Smooth muscle cell of the brain vasculature (primary cell): ENCODE measurements at regions not wholly inside any gene's neighbourhood (a gene's known extent, or its start where the extent isn't known, plus 50 kb on each side); places are given as distances from the start of the nearest gene placed in this dataset.

Experiments
- DNase-seq: peaks from one replicate; pipeline ENCODE4 v3.0.0-alpha.2; 2012; ENCODE audit warnings: low read depth, low spot score

DNA sequence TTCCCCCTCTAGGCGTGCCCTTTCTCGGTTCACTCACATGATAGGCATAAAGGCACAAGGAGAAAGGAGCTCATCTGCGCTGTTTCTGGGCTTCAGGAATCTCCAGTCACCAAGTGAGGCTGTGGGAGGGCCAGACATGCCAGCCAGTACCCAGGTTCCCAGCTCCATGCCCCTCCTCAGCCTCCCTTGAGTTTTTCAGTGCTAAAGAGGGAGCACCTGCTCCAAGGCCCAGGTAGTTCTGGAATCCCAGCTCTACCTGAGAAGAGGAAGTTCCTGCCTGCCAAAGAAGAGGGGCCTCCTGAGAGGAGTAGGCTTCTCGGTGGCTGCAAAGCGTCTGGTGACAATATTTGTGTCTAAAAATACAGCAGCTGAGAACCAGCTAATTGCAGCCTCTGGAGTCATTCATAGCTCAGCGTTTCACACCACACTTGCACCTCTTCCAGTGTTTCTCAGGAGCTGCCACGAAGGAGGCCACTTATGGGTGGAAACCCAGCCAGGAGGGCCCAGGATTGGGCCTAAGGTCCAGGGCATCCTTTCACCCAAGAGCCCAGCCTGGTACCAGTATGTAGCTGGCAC, 197.4 kb downstream of the TRIM29 start:
- DNase-seq, result no peak

DNA sequence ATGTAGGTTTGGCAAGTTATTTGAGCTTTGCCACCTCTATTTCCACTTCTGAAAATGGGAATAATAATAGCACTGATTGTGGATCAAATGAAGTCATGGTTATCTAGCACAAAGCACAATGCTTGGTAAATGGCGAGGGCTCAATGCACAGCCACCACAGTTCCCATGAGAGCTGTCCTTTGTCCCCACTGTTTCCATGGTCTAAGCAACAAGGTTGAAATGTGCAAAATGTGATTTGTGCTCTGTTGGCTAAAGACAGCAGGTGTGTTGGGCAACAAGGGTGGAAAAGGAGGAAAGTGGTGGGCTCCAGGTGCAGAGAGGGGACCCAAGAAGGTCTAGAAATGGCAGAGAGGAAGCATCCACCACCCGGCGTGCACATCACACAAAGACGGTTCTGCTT, 200.5 kb downstream of the TRIM29 start:
- DNase-seq, result no peak

DNA sequence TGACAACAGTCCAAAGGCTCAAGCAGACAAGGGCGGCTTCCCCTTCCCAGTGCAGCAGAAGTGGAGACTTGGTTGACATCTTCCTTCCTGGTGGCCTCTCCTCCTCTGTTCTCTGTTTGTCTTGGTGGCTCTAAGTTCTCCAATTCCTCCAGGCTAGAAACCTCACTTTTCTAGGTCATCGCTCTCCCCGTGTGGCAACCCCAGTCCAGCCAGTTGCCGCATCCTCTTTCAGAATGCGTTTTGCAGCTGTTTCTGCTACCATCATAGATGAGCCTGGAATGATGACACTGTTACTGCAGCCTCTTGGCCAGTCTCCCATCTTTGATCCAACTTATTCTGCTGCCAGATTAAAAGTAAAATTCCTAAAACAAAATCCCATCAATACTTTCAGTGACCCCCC, 201.5 kb downstream of the TRIM29 start:
- DNase-seq, result no peak

DNA sequence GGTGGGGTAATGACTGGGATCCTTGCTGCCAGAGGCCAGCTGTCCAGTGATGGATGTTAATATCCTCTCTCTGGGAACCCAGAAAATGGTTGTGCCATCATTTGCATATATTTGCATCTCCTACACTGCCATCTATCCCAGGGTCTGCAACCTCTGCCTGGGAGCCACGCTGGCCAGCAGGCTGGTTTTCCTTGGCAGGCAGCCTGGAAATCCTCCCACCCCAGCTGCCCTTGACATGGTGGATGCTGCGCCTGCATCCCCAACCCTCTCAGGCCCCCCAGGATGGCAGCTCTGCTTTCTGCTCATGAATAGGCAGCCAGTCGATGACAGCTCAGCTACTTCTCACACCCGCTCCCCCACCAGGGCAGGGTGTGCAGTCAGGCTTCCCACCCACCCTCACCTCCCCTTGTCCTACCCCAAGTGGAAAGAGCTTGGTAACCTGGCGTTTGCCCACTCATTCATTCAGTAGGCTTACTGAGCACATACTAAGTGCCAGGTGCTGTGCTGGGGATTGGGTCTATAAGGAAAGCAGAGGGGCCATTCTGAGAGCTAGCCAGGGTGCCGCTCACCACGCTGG, 202.5 kb downstream of the TRIM29 start:
- DNase-seq, result no peak

DNA sequence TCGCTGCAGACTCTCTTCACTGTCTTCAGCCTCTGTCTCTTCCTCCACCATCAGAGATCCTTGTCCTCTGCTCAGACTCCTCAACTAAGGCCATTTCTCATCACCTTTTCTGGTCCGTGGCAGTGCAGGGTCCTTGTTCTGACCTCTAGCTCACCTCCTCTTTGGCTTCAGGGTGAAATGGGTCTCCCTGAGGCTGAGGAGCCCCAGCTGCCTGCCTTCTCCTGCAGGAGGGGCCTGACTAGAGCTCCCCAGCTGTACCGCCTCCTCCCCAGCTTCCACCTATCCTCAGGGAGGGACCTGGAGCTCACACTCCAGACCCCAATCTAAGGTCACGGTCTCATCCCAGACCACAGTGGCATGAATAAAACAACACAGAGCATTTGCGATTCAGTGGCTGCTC, 203.0 kb downstream of the TRIM29 start:
- DNase-seq, result no peak

DNA sequence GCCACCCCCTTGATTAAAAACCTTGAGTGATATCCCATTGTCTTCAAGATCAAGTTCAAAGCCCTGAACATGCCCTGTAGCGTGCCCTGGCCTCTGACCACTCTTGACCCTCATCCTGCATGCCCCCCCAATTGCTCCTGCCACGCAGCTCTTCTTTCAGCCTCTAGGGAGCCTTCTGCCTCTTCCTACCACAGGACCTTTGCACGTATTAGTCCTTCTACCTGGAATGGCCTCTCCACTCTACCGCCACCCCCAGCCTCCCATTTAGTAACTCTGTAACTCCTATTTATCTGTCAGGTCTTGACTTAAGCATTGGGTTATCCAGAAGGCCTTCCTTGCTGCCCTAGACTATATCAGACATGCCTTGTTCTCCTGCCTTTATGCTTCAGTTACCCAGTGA, 203.6 kb downstream of the TRIM29 start:
- no peak for DNase-seq

DNA sequence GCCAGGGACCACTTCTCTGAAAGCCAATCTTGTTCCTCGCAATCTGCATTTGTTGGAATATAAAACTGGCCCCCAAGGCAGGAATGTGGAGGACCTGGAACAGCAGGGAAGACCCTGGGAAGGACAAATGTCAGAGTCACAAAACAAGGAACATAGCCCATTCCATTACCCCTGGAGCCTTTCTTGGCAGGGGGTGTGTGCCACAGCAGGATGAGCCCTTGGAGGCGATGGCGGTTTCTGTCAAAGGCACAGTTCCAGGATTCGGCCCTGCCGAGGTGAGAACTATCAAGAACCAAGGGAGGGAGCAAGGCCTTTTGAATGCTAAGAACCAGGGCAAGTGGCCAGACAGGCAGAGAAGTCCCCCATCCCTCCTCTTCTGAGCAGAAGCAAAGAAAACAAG, 204.3 kb downstream of the TRIM29 start:
- DNase-seq, result no peak

DNA sequence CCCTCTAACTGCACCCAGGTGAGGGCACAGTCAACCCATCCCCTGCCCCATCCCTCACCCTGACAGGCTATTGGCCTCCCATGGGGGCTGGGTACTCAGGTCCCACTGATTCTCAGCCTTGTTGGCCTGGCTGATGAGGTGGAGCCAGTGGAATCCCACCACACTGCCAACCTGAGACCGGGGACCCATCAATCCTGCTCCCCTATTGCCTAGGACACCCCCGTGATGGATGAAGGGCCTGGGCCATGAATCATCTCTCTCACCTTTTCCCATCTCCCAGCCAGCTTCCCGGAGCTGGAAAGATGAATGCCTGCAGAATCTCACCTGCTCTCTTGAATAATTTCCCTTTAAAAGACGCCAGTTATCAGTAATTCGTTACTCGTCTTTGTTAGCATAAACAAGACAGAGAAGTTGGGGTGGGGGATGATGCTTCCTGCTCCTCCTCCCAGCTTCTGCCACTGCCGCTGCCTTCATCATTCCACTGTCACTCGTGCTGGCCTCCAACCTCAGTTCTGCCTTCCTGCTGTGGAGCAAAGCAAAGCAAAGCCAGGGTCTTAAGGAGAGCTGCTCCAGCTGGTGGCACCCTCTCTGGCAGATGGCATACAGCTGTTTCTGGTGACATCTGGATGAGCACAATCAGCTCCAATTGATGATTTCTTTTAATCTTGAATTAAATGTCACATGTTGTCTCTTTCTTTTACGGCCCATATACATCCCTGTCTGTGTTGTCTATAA, 204.0 kb upstream of the NECTIN1 start:
- no peak for DNase-seq

DNA sequence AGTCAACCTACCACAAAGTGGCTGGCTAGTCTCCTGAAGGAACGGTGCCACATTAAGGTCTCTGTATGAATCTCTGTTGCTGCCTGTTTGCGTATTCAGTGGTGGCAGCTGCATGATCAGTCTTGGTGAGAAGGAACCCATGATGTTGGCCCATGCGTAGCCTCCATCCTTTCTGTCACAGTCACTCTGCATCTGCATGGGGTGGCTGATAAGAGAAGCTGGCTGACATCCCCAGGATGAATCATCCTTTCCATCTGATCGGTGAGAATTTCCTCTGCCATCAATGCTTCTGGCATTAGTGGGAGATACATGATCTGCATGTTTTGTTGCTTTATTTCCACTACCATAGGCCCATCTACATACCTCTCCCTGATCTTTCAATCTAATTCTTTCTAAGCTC, 199.0 kb upstream of the NECTIN1 start:
- DNase-seq, result no peak

DNA sequence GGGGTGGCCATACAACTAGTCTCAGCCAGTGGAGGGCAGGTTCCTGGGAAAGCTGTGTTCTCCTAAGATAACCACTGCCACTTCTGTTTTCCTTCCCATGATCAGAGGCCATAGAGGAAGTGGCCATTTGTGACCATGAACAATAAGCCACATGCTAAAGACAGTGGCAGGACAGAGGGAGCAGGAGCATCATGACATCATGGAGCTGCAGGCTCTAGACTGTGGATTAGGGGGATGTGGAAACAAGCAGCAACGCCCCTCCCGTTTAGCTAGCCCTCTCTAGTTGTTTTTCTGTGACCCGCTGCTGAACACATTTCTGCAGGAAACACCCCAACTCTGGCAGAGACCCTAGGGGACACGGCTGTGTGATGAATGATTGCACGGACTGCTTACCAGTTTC, 195.0 kb upstream of the NECTIN1 start:
- DNase-seq, result no peak

DNA sequence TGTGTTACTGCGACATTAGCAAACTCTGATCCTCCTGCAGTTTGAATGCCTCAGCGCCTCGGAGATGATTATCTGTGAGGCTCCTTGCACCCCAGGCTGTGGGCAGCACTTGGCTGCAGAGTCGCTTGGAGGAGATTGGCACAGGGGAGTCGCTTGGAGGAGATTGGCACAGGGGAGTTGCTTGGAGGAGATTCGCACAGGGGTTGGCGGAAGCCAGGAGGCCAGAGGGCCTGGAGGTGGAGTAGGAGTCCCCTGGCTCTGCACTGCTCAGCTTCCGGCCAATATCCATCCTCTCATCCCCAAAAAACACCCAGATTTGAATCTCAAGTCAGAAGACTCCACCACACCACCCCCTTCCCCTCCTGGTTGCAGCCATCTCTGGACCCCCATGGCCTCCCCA, 192.6 kb upstream of the NECTIN1 start:
- no peak for DNase-seq

DNA sequence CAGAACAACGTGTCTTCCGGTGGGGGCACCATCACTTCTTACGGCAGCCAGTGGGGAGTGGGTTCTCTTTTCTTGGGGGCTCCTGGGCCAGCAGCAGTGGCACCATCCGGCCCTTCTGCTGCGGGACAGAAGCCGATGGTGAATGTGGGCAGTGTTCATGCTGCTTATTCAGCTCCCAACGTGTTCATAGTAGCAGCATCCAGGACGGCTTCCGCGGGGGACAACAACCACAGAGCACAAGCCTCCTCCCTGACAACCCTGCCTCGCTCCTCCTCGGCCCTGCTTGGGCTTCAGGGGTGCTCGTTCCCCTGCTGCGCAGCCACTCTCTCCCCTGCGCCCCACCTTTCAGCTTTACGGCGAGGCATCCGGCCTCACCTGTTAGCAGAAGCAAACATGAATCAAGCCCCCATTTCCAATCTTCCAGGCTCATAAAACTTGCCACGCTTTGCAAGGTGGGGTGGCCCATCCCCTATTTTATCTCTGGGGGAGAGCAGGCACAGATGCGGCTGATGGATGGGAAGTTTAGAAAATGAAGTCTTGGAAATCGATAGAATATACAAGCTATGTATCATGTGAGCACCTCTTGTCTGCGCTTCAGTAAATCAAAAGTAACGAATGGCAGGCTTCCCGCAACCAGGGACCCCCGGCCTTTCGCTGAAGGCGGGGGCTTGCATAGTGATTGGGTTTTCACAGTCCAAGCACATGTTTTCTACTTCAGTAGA, 191.8 kb upstream of the NECTIN1 start:
- DNase-seq, result no peak

DNA sequence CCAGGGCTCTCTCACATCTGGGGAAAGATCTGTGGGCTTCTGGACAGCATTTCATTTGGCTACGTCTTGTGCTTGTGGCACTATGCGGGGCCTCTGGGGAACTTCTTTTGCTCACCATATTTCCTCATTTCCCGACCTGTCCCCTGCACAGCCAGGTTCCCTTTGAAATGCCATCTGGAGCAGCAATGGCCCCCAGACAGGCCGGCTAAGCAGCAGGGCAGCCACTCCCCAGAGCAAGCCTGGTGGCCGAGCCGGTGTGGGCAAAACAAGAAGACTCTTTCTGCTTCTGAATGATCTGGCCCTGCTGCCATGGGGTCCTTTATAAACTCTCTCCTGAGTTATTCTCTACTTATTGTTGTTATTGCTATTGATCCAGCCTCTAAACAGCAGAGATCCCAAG, 190.7 kb upstream of the NECTIN1 start:
- DNase-seq, result no peak

DNA sequence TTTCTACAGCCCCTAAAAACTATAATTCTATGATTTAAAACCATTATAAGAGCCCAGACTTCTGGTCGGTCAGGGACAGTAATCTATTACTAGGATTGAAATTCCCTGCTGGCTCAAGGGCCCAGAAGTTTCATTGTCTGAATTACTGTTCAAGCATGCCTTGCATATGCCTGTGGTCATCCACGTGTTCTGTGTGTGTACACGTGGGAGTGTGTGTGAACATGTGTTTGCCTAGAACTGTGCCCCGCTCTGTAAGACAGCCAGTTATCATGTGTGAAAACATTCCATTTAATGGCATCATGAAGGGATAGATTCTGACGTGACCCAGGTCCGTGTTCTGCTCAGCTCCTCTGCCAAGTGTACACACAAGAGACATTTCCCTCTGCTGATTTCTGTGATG, 189.3 kb upstream of the NECTIN1 start:
- no peak for DNase-seq

DNA sequence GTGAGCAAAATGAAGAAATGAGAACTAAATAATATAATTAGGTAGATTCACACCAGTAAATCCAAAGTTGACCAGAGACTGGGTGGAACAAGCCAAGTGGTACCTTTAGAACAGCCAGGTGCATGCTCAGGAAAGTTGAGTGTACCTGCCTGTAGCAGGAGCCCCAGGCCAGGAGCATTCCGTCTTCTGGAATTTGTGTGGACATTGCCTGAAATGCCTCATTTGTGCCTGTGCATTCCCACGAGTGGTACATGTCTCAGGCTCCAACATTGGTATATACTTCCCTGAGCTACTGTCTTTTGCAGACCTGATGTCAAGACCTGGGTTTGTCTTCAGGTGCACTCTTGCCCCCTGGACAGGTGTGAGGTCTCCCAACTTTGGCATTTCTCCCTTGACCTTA, 187.6 kb upstream of the NECTIN1 start:
- no peak for DNase-seq

DNA sequence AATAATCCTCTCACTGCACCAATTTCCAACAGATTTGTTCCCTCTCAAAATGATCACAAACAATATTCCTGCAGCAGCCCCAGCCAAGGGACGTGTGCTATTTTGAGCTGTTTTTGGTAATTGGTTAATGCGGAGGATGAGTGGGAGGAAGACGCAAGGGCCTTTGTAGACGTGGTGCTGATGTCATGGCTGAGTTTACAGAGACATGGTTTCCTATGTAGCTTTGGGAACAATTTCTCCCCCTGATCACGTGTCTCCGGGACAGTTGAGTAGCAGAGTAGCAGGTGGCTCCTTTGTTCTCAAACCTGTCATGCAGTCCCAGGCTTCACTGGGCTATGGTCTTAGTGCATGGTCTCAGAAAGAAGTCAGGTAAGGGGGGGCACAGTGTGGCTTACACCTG, 183.2 kb upstream of the NECTIN1 start:
- DNase-seq, result no peak

DNA sequence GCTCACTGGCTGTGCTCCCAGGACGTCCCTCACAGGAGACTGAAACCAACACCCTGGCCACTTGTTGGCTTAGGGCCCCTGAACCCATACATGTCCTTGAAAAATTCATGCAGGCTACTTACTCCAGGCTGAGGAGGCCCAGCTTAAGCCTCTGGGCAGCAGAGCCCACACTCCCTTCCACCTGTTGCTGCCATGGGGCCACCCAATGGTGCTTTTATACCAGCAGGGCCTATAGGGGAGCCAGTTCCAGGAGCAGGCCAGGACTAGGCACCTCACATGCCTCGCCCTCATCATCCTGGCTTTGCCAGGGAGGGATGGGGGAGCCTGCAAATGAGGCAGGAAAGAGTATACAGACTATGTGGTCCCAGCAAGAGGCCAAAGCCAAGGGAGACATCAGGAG, 181.7 kb upstream of the NECTIN1 start:
- no peak for DNase-seq

DNA sequence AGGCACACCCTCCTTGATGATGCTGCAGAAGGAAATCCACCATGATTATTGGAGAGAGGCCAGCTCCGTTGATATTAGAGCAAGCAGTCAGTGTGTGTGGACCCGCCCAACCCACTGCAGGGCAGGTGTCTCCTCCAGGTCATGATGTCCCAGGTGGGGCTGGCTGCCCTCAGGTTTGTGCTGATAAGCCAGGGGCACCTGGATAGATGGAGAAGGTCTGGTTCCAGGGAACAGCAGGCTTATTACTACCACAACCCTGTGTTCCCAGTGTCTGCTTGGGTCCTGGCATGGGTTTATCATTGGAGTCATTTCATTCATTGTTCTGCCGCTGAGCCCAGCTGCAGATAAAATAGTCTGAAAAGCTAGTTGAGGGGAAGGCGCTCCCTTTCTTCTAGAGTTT, 181.1 kb upstream of the NECTIN1 start:
- DNase-seq, result no peak

DNA sequence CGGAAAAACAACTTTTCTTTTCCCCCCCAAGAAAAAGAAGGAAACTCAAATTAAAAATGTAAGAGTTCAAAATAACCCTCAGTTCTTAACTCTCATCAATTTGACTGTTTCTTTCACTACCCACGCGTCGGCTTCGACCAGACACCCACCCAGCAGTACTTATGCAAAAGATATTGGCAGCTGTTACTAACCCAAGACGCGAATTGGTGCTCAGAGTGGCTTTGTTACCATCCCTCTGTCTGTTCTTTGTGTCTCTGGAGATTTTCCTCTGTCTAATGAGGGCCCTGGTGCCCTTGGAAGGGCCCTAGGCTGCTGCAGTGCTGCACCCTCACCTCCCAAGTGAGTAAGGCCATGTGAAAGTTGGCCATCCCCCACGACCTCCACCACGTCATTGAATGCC, 180.5 kb upstream of the NECTIN1 start:
- no peak for DNase-seq

DNA sequence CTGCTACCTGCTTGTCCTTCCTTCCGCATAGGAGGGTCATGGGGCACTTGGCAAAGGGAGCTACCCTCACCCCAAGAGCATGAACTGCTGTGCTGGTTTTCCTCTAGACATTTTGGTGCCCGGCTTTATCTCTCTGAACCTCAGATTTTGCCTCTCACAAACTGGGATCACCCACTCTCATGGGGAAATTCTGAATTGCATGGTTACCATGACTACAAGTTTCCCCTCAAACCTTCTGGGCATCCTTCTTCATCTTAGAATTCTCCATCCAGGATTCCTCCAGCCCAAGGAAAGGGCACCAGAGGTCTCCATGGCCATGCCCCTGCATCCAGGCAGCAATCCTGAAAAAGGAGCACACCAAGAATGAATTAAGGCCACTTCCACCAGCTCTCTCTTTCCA, 180.1 kb upstream of the NECTIN1 start:
- DNase-seq, result no peak

DNA sequence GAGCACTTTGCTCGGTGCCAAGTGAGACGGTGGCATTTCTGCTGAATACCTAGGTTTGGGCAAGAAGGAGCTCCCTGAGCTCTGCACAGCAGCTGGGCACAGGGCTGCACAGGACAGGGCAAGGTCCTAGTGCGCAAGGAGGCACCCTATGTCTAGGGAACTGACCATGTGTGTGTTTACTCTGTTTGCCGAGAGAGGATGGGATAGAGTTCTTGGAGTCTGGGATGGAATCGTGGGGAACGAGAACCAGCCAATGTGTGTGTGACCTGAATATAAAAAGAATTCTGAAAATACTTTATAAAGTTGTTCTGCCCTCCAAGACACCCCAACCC, 179.5 kb upstream of the NECTIN1 start:
- DNase-seq, result no peak

DNA sequence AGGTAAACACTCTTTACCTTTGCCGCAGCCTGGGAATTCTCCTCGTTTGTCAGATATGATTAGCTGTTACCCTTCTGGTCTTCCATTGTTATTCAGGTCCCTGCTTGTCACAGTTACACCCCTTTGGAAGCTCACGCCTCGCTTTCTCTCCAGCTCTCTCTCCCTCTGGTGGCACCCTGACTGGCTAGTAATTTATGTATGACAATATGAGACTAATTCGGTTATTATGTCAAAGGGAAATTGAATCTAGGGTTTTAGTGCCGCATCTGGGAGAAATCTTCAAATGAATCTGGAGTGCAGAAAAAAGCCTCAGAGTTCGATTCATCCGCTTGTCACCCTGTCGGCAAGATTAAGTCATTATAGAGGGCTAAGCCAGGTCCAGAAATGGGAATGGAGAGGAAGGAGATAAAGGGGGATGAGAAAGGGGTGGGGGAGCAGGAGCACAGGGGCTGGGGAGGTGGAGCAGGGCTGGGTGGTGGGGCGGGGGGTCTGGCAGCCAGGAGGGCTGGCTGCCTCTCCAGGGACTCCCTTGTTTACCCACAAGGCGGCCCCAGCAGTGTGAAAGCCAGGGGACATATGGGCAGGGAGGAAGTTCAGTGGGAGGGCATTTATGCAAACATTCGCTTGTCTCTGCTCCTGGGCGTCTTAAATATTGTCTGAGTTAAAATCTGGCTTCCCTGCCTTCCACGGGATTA, 179.0 kb upstream of the NECTIN1 start:
- no peak for DNase-seq
